ENCODE measurements at regions not wholly inside any gene's neighbourhood (a gene's known extent, or its start where the extent isn't known, plus 50 kb on each side); places are given as distances from the start of the nearest gene placed in this dataset.
"Not testable (repeated sequence)": the region's sequence is repeated elsewhere in the genome, so short reads cannot be mapped to it uniquely, and the experiment has no call there.

DNA sequence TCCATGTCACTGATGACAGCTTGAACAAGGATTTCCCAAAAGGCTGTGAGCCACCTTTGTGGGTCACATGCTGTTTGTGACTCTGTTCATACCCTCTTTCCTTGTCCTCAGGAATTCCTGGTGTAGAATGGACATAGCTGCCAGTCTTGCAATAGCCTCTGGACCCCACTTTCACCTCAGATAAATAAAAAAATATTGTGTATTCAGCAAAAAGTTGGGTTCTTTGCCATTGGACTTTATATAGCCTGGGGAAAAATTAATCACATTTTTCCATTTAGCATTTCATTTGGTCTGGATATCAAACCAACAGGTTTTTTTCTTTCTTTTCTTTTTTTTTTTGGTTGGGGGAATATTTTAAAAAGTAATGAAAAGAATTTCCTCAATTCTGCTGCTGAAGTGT lies 144.8 kb downstream of the PDCD6IP start:
- no peak overlapping the region for H3K4me3 Mint-ChIP-seq
- no peak overlapping the region for H3K27ac Mint-ChIP-seq
- no peaks in the 10 kb centered on the region for H3K4me1 Mint-ChIP-seq
- H3K36me3 Mint-ChIP-seq = no peaks in the 10 kb centered on the region
- H3K9me3 Mint-ChIP-seq = peaks cover 0 to 3% (median 0%) of the 10 kb centered on the region in 3 donors
- peaks cover 5% of the 10 kb centered on the region for H3K27me3 Mint-ChIP-seq

DNA sequence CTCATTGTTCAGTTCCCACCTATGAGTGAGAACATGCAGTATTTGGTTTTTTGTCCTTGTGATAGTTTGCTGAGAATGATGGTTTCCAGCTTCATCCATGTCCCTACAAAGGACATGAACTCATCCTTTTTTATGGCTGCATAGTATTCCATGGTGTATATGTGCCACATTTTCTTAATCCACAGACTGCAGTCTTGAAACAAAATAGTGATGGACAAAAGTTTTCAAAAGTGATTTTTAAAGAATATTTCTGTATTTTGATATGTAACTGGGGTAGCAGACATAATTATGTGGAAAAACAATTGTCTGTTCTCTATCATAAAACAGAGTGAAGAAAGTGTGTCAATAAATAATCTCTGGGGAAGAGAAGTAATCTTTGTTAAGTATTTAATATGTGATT lies 148.2 kb downstream of the PDCD6IP start:
- not testable (repeated sequence) for H3K27ac Mint-ChIP-seq, H3K4me1 Mint-ChIP-seq, H3K9me3 Mint-ChIP-seq, H3K36me3 Mint-ChIP-seq, H3K27me3 Mint-ChIP-seq, H3K4me3 Mint-ChIP-seq

GRCh38 chr3:33947272-33948195 lies 149.1 kb downstream of the PDCD6IP start:
- no peak overlapping the region for H3K4me3 Mint-ChIP-seq
- H3K27me3 Mint-ChIP-seq = no peaks in the 10 kb centered on the region
- H3K36me3 Mint-ChIP-seq = no peaks in the 10 kb centered on the region
- no peaks in the 10 kb centered on the region for H3K4me1 Mint-ChIP-seq
- peaks cover 0 to 3% (median 0%) of the 10 kb centered on the region in 3 donors for H3K9me3 Mint-ChIP-seq
- no peak overlapping the region for H3K27ac Mint-ChIP-seq

GRCh38 chr3:33949074-33949473 lies 150.6 kb downstream of the PDCD6IP start:
- Mint-ChIP-seq H3K4me1 (no peaks in the 10 kb centered on the region), H3K27ac (no peak overlapping the region), H3K4me3 (no peak overlapping the region), H3K36me3 (no peaks in the 10 kb centered on the region), H3K9me3 (peaks cover 0 to 3% (median 0%) of the 10 kb centered on the region in 3 donors), H3K27me3 (no peaks in the 10 kb centered on the region)

- peaks cover 2% of the 10 kb centered on the region for H3K27me3 Mint-ChIP-seq
- H3K4me1 Mint-ChIP-seq = peaks cover 0 to 3% (median 0%) of the 10 kb centered on the region in 3 donors
- H3K9me3 Mint-ChIP-seq = no peaks in the 10 kb centered on the region
- no peak overlapping the region for H3K4me3 Mint-ChIP-seq
- H3K36me3 Mint-ChIP-seq = no peaks in the 10 kb centered on the region
- no peak overlapping the region for H3K27ac Mint-ChIP-seq
Observed at GRCh38 chr3:33954956-33955355, 156.5 kb downstream of the PDCD6IP start.

- H3K27me3 Mint-ChIP-seq = peaks cover 2% of the 10 kb centered on the region
- no peak overlapping the region for H3K27ac Mint-ChIP-seq
- no peak overlapping the region for H3K4me3 Mint-ChIP-seq
- H3K9me3 Mint-ChIP-seq = no peaks in the 10 kb centered on the region
- peaks cover 0 to 3% (median 0%) of the 10 kb centered on the region in 3 donors for H3K4me1 Mint-ChIP-seq
- no peaks in the 10 kb centered on the region for H3K36me3 Mint-ChIP-seq
Observed at GRCh38 chr3:33956206-33956605, 157.8 kb downstream of the PDCD6IP start.

GRCh38 chr3:33956776-33957175 lies 158.3 kb downstream of the PDCD6IP start:
- H3K27me3 Mint-ChIP-seq = peaks cover 2% of the 10 kb centered on the region
- H3K36me3 Mint-ChIP-seq = no peaks in the 10 kb centered on the region
- H3K9me3 Mint-ChIP-seq = no peaks in the 10 kb centered on the region
- no peak overlapping the region for H3K27ac Mint-ChIP-seq
- H3K4me3 Mint-ChIP-seq = no peak overlapping the region
- H3K4me1 Mint-ChIP-seq = peaks cover 0 to 3% (median 0%) of the 10 kb centered on the region in 3 donors

- Mint-ChIP-seq H3K4me1 (peaks cover 0 to 3% (median 0%) of the 10 kb centered on the region in 3 donors), H3K27ac (no peak overlapping the region), H3K36me3 (no peaks in the 10 kb centered on the region), H3K9me3 (no peaks in the 10 kb centered on the region), H3K4me3 (no peak overlapping the region), H3K27me3 (peaks cover 2% of the 10 kb centered on the region)
Observed at GRCh38 chr3:33957176-33957575, 158.7 kb downstream of the PDCD6IP start.

GRCh38 chr3:33958661-33959060 lies 160.2 kb downstream of the PDCD6IP start:
- Mint-ChIP-seq H3K4me3 (no peak overlapping the region), H3K9me3 (peaks cover 0 to 4% (median 0%) of the 10 kb centered on the region in 3 donors), H3K36me3 (no peaks in the 10 kb centered on the region), H3K27ac (no peak overlapping the region), H3K4me1 (peaks cover 0 to 3% (median 0%) of the 10 kb centered on the region in 3 donors), H3K27me3 (peaks cover 2% of the 10 kb centered on the region)

DNA sequence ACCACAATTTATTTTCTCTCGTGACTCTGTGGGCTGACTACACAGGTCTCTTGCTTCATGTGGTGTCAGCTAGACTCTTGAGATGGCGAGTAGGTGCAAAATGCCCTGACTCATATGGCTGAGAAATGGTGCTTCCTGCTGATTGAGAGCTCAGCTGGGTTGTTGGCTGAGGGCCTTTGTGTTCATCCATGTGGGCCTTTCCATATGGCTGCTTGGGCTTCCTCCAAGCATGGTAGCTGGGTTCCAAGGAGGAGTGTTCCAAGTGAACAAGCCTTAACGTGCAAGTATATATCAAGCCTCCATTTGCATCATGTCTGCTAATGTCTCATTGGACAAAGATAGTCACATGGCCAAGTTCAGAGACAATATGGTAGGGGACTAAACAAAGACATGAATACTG lies 164.0 kb downstream of the PDCD6IP start:
- no peaks in the 10 kb centered on the region for H3K4me1 Mint-ChIP-seq
- peaks cover 0 to 4% (median 0%) of the 10 kb centered on the region in 3 donors for H3K9me3 Mint-ChIP-seq
- H3K36me3 Mint-ChIP-seq = no peaks in the 10 kb centered on the region
- H3K27ac Mint-ChIP-seq = no peak overlapping the region
- peaks cover 1% of the 10 kb centered on the region for H3K27me3 Mint-ChIP-seq
- H3K4me3 Mint-ChIP-seq = no peak overlapping the region

GRCh38 chr3:33970180-33970579 lies 171.8 kb downstream of the PDCD6IP start:
- not testable (repeated sequence) for H3K9me3 Mint-ChIP-seq, H3K27me3 Mint-ChIP-seq, H3K4me1 Mint-ChIP-seq, H3K36me3 Mint-ChIP-seq, H3K4me3 Mint-ChIP-seq, H3K27ac Mint-ChIP-seq

DNA sequence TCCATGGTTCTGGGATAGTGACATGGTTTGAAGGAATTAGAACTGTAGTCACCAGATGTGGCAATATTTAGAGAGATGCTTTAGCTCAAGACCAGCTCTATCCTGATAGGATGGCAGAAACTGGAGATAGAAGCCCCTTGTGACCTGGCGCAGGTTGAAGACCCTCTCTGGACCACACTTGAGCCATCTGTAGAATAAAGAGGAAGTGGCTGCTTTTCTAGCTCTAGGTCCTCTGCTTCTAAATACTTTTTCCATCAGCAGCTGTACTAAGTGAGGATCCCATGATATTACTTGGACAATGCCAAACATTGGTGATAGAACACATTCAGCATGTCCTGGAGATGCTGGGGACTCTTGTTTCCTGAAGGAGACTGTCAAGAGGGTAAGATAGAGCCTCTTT lies 172.6 kb downstream of the PDCD6IP start:
- Mint-ChIP-seq H3K27me3 (peaks cover 2% of the 10 kb centered on the region), H3K36me3 (peaks cover 2% of the 10 kb centered on the region), H3K9me3 (peaks cover 0 to 8% (median 5%) of the 10 kb centered on the region in 3 donors), H3K4me3 (no peak overlapping the region), H3K4me1 (no peaks in the 10 kb centered on the region), H3K27ac (no peak overlapping the region)

- no peaks in the 10 kb centered on the region for H3K36me3 Mint-ChIP-seq
- peaks cover 0 to 5% (median 2%) of the 10 kb centered on the region in 3 donors for H3K9me3 Mint-ChIP-seq
- H3K27ac Mint-ChIP-seq = no peak overlapping the region
- no peak overlapping the region for H3K4me3 Mint-ChIP-seq
- H3K4me1 Mint-ChIP-seq = no peaks in the 10 kb centered on the region
- H3K27me3 Mint-ChIP-seq = peaks cover 2% of the 10 kb centered on the region
Observed at GRCh38 chr3:33975463-33975862, 177.0 kb downstream of the PDCD6IP start.

- no peak overlapping the region for H3K27ac Mint-ChIP-seq
Observed at GRCh38 chr3:33977227-33977626, 178.8 kb downstream of the PDCD6IP start.

GRCh38 chr3:33980252-33980651 lies 181.8 kb downstream of the PDCD6IP start:
- Mint-ChIP-seq H3K4me3 (no peak overlapping the region), H3K36me3 (no peaks in the 10 kb centered on the region), H3K27me3 (no peaks in the 10 kb centered on the region), H3K27ac (no peak overlapping the region), H3K4me1 (no peaks in the 10 kb centered on the region), H3K9me3 (no peaks in the 10 kb centered on the region)

More at GRCh38 chr3:33977227-33977626, 178.8 kb downstream of the PDCD6IP start:
- H3K36me3 Mint-ChIP-seq = no peaks in the 10 kb centered on the region
- peaks cover 2% of the 10 kb centered on the region for H3K27me3 Mint-ChIP-seq
- no peaks in the 10 kb centered on the region for H3K4me1 Mint-ChIP-seq
- H3K4me3 Mint-ChIP-seq = no peak overlapping the region
- H3K9me3 Mint-ChIP-seq = no peaks in the 10 kb centered on the region

GRCh38 chr3:33982269-33982798 lies 183.9 kb downstream of the PDCD6IP start:
- Mint-ChIP-seq H3K36me3 (no peaks in the 10 kb centered on the region), H3K27me3 (no peaks in the 10 kb centered on the region), H3K4me3 (no peak overlapping the region), H3K4me1 (peaks cover 0 to 2% (median 0%) of the 10 kb centered on the region in 3 donors), H3K27ac (no peak overlapping the region), H3K9me3 (no peaks in the 10 kb centered on the region)

Measured in IgD-negative memory B cell (primary cell).